ENCODE measurements at regions not wholly inside any gene's neighbourhood (a gene's known extent, or its start where the extent isn't known, plus 50 kb on each side); places are given as distances from the start of the nearest gene placed in this dataset.

DNA sequence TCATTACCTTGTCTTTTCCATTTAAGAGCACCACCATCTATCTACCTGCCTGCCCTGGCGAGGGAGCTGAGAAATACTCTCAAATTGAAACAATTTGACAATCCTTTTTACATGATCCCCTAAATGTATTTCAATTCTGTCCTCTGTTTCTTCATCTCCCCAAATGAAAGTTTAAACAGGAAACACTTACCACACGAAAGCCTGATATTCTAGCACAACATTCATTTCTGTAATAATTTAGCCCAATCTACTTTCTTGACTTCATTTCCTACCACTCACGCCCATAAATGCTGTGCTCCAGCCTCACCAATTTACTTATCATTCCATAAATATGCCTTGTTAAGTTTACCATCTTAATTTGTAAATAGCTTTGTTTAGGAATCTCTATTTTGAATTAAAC is 89.8 kb upstream of the MS4A8 start:
- TF ChIP-seq ZNF70 (CRISPR knock-in tag; IDR thresholded peaks at IDR 0.05) (no peak), ZC3H10 (CRISPR knock-in tag; IDR thresholded peaks at IDR 0.05) (no peak)

Measured in SK-N-SH treated with all-trans-retinoic acid at 6 μM for 48 hours (cell line).